ENCODE measurements at regions not wholly inside any gene's neighbourhood (a gene's known extent, or its start where the extent isn't known, plus 50 kb on each side); places are given as distances from the start of the nearest gene placed in this dataset.

GRCh38 chr4:17081179-17081578, 182.7 kb upstream of the LDB2 start:
- no peak overlapping the region for H3K4me3 ChIP-seq
- no peak for TF ChIP-seq CTCF (IDR thresholded peaks at IDR 0.05)
- DNase-seq (no peak), ATAC-seq (no peak)
- intact Hi-C loops (cut with DNase I) = no loop called here
- H3K27me3 ChIP-seq = no peaks in the 10 kb centered on the region
- no peaks in the 10 kb centered on the region for H3K9me3 ChIP-seq
- 69 to 70% methylated on average over 2 of the region's 2 CpGs for WGBS, 2 donors
- no peaks in the 10 kb centered on the region for H3K4me1 ChIP-seq
- no peak overlapping the region for H3K27ac ChIP-seq
- no peaks in the 10 kb centered on the region for H3K36me3 ChIP-seq

- Histone ChIP-seq H3K4me3 (no peak overlapping the region), H3K4me1 (peaks cover 0 to 10% (median 5%) of the 10 kb centered on the region in 9 donors), H3K27ac (no peak overlapping the region), H3K27me3 (no peaks in the 10 kb centered on the region), H3K36me3 (no peaks in the 10 kb centered on the region), H3K9me3 (no peaks in the 10 kb centered on the region)
- DNase-seq = no peak
- no peak for ATAC-seq
- intact Hi-C loops (cut with DNase I) = no loop called here
- WGBS, 2 donors = 90% methylated on average over 5 of the region's 5 CpGs
- no peak for TF ChIP-seq CTCF (IDR thresholded peaks at IDR 0.05)
These were observed 178.7 kb upstream of the LDB2 start for GRCh38 chr4:17077105-17077504.

GRCh38 chr4:17072483-17072882, 174.0 kb upstream of the LDB2 start:
- Histone ChIP-seq H3K27ac (peak overlapping the region in 1 of 10 donors; percentile 20), H3K9me3 (peaks cover 0 to 6% (median 0%) of the 10 kb centered on the region in 11 donors), H3K4me3 (no peak overlapping the region), H3K27me3 (no peaks in the 10 kb centered on the region), H3K4me1 (peaks cover 0 to 13% (median 9%) of the 10 kb centered on the region in 9 donors), H3K36me3 (no peaks in the 10 kb centered on the region)
- WGBS, 2 donors = 31 to 38% methylated on average over 3 of the region's 3 CpGs
- intact Hi-C loops (cut with DNase I) = loop anchor here in 1 of 10 donors (5.0 kb wide), 1 partner anchor 45 kb away; no protein-coding TSS in a partner anchor
- ATAC-seq = peak in 7 of 8 donors; percentile 38 to 86 (median 58)
- peak in 1 of 2 donors; percentile 11 for DNase-seq
- no peak for TF ChIP-seq CTCF (IDR thresholded peaks at IDR 0.05)

GRCh38 chr4:17068891-17069290, 170.4 kb upstream of the LDB2 start:
- Histone ChIP-seq H3K9me3 (peaks cover 0 to 6% (median 0%) of the 10 kb centered on the region in 11 donors), H3K36me3 (no peaks in the 10 kb centered on the region), H3K4me1 (peaks cover 0 to 13% (median 9%) of the 10 kb centered on the region in 9 donors), H3K27ac (no peak overlapping the region), H3K4me3 (no peak overlapping the region), H3K27me3 (no peaks in the 10 kb centered on the region)
- DNase-seq (no peak), ATAC-seq (no peak)
- no peak for TF ChIP-seq CTCF (IDR thresholded peaks at IDR 0.05)
- intact Hi-C loops (cut with DNase I) = no loop called here
- 69 to 75% methylated on average over 4 of the region's 4 CpGs for WGBS, 2 donors

Data from heart right ventricle (tissue), 16 donors.